ENCODE measurements at regions not wholly inside any gene's neighbourhood (a gene's known extent, or its start where the extent isn't known, plus 50 kb on each side); places are given as distances from the start of the nearest gene placed in this dataset.

DNA sequence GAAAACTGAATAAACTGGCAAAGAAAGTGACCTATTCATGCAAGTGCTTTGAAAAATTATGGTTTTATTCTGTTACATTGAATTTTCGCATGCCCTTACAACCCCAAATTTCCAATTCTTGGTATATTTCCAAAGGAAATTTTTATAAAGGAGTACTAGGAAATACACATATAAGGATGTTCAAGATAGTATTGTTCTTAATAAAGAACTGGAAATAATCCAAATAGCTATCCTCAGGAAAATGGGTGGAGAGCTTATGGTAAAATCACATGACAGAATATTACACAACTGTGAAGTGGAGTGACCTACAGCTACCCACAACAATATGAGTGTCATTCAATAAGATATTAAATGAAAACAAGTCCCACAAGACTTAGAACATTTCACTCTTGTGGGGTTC, 138.9 kb upstream of the BMPER start:
- in situ Hi-C loops (cut with HindIII; ENCODE audit: low pct_unique_long_range_greater_than_20kb, low sequenced_read_pairs): no loop called here
- no TSS peak for BruUV-seq (replicated peaks)
- DNase-seq (ENCODE audit: low read depth, low spot score): no peak
- Histone ChIP-seq H3K4me3 (ENCODE audit: low read depth in 2 of 2, low read length in 2 of 2) (no peak overlapping the region), H3K27ac (ENCODE audit: low read length) (no peak overlapping the region), H3K36me3 (ENCODE audit: control insufficient read depth, insufficient read depth, low read length) (no peaks in the 10 kb centered on the region), H3K27me3 (ENCODE audit: control insufficient read depth, insufficient read depth, low read length) (no peaks in the 10 kb centered on the region), H3K9me3 (ENCODE audit: control insufficient read depth, insufficient read depth, low read depth, low read length) (no peaks in the 10 kb centered on the region), H3K4me1 (ENCODE audit: control insufficient read depth, insufficient read depth, low read length) (no peaks in the 10 kb centered on the region)
- TF ChIP-seq, protein P1, sequence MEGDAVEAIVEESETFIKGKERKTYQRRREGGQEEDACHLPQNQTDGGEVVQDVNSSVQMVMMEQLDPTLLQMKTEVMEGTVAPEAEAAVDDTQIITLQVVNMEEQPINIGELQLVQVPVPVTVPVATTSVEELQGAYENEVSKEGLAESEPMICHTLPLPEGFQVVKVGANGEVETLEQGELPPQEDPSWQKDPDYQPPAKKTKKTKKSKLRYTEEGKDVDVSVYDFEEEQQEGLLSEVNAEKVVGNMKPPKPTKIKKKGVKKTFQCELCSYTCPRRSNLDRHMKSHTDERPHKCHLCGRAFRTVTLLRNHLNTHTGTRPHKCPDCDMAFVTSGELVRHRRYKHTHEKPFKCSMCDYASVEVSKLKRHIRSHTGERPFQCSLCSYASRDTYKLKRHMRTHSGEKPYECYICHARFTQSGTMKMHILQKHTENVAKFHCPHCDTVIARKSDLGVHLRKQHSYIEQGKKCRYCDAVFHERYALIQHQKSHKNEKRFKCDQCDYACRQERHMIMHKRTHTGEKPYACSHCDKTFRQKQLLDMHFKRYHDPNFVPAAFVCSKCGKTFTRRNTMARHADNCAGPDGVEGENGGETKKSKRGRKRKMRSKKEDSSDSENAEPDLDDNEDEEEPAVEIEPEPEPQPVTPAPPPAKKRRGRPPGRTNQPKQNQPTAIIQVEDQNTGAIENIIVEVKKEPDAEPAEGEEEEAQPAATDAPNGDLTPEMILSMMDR (IDR thresholded peaks at IDR 0.05): no peak
- TF ChIP-seq TCF7L2 (IDR thresholded peaks at IDR 0.05; ENCODE audit: low read depth, low read length): no peak
- TF ChIP-seq SIN3A (IDR thresholded peaks at IDR 0.05; ENCODE audit: borderline replicate concordance, insufficient read depth, low read depth, low read length): no peak
- TF ChIP-seq POLR2AphosphoS5 (IDR thresholded peaks at IDR 0.05; ENCODE audit: low read depth, low read length): no peak
- TF ChIP-seq, protein P2, sequence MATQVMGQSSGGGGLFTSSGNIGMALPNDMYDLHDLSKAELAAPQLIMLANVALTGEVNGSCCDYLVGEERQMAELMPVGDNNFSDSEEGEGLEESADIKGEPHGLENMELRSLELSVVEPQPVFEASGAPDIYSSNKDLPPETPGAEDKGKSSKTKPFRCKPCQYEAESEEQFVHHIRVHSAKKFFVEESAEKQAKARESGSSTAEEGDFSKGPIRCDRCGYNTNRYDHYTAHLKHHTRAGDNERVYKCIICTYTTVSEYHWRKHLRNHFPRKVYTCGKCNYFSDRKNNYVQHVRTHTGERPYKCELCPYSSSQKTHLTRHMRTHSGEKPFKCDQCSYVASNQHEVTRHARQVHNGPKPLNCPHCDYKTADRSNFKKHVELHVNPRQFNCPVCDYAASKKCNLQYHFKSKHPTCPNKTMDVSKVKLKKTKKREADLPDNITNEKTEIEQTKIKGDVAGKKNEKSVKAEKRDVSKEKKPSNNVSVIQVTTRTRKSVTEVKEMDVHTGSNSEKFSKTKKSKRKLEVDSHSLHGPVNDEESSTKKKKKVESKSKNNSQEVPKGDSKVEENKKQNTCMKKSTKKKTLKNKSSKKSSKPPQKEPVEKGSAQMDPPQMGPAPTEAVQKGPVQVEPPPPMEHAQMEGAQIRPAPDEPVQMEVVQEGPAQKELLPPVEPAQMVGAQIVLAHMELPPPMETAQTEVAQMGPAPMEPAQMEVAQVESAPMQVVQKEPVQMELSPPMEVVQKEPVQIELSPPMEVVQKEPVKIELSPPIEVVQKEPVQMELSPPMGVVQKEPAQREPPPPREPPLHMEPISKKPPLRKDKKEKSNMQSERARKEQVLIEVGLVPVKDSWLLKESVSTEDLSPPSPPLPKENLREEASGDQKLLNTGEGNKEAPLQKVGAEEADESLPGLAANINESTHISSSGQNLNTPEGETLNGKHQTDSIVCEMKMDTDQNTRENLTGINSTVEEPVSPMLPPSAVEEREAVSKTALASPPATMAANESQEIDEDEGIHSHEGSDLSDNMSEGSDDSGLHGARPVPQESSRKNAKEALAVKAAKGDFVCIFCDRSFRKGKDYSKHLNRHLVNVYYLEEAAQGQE (IDR thresholded peaks at IDR 0.05; ENCODE audit: insufficient read depth in 1 of 2, low read depth in 2 of 2, low read length in 1 of 2): no peak
- intact Hi-C loops (cut with micrococcal nuclease; ENCODE audit: unreplicated experiment): no loop called here
- ChIA-PET POLR2A (no interaction called here), CTCF (no interaction called here)
- no peak for ATAC-seq

DNA sequence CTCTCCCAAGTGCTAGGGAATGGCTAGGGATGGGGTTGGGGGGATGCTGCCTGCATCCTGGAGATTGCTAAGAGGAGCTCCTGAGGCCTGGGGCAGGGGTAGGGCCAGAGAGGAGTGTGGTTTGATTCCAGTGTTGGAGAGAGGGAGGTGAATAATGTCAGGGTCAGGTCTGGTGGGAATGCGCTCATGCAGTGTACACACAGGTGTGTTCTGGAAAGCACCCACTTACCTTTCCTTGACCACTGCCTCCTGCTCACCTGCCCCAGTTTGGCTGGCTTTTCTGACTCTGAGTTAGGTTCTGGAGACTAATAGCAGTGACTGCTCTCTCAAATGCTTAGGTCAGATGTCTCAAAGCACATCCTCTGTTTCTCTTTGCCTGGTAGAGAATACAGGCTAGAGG, 135.4 kb upstream of the BMPER start:
- ChIA-PET CTCF (no interaction called here), POLR2A (no interaction called here)
- no peaks in the 10 kb centered on the region for H3K36me3 ChIP-seq (ENCODE audit: control insufficient read depth, insufficient read depth, low read length)
- H3K27me3 ChIP-seq (ENCODE audit: control insufficient read depth, insufficient read depth, low read length): no peaks in the 10 kb centered on the region
- H3K9me3 ChIP-seq (ENCODE audit: control insufficient read depth, insufficient read depth, low read depth, low read length): no peaks in the 10 kb centered on the region
- intact Hi-C loops (cut with micrococcal nuclease; ENCODE audit: unreplicated experiment): no loop called here
- no peak for ATAC-seq
- TF ChIP-seq POLR2AphosphoS5 (IDR thresholded peaks at IDR 0.05; ENCODE audit: low read depth, low read length) (no peak), TCF7L2 (IDR thresholded peaks at IDR 0.05; ENCODE audit: low read depth, low read length) (no peak), SIN3A (IDR thresholded peaks at IDR 0.05; ENCODE audit: borderline replicate concordance, insufficient read depth, low read depth, low read length) (no peak)
- TF ChIP-seq, protein P1 (IDR thresholded peaks at IDR 0.05): no peak
- TF ChIP-seq, protein P2 (IDR thresholded peaks at IDR 0.05; ENCODE audit: insufficient read depth in 1 of 2, low read depth in 2 of 2, low read length in 1 of 2): no peak
- no peaks in the 10 kb centered on the region for H3K4me1 ChIP-seq (ENCODE audit: control insufficient read depth, insufficient read depth, low read length)
- DNase-seq (ENCODE audit: low read depth, low spot score): no peak
- no peak overlapping the region for H3K4me3 ChIP-seq (ENCODE audit: low read depth in 2 of 2, low read length in 2 of 2)
- BruUV-seq (replicated peaks): no TSS peak
- no peak overlapping the region for H3K27ac ChIP-seq (ENCODE audit: low read length)
- in situ Hi-C loops (cut with HindIII; ENCODE audit: low pct_unique_long_range_greater_than_20kb, low sequenced_read_pairs): no loop called here
